Lung (tissue), 11 donors: ENCODE measurements at regions not wholly inside any gene's neighbourhood (a gene's known extent, or its start where the extent isn't known, plus 50 kb on each side); places are given as distances from the start of the nearest gene placed in this dataset.

Experiments used
- ATAC-seq: fragments of 200-7000 bp; cut with Tn5 transposase; one replicate; pipeline ENCODE4 v1.9.1; 2020; ENCODE audit warnings: moderate number of reproducible peaks; ENCODE audit not compliant: insufficient read depth, low FRiP score
- DNase-seq, 3 donors: peaks; one replicate each; pipeline ENCODE4 v3.0.0-alpha.2; 2013 to 2017
- H3K27ac ChIP-seq, 2 donors: one replicate each; pipeline ENCODE4 v1.5.1; 2013; ENCODE audit warnings: mild to moderate bottlenecking in 2 of 2, moderate library complexity in 2 of 2, control low read depth in 1 of 2, inconsistent platforms in 1 of 2, low read depth in 1 of 2, low read length in 1 of 2
- H3K27me3 ChIP-seq, 3 donors: one replicate each; pipeline ENCODE4 v1.5.1; 2013; ENCODE audit warnings: low read length in 2 of 3; ENCODE audit not compliant: control insufficient read depth in 3 of 3, insufficient read depth in 3 of 3
- H3K36me3 ChIP-seq, 4 donors: one replicate each; pipeline ENCODE4 v1.5.1; 2013; ENCODE audit warnings: low read length in 4 of 4, mild to moderate bottlenecking in 1 of 4, moderate library complexity in 1 of 4; ENCODE audit not compliant: control insufficient read depth in 4 of 4, insufficient read depth in 4 of 4
- H3K4me1 ChIP-seq, 5 donors: one replicate each; pipeline ENCODE4 v1.5.1; 2013; ENCODE audit warnings: low read length in 5 of 5, mild to moderate bottlenecking in 2 of 5, moderate library complexity in 1 of 5; ENCODE audit not compliant: control insufficient read depth in 5 of 5, insufficient read depth in 5 of 5
- H3K4me3 ChIP-seq: one replicate; pipeline ENCODE4 v1.5.1; 2013; ENCODE audit warnings: mild to moderate bottlenecking, control low read depth, moderate library complexity
- H3K9ac ChIP-seq, 2 donors: one replicate each; pipeline ENCODE4 v1.5.1; 2013; ENCODE audit warnings: low read length in 2 of 2, control low read depth in 1 of 2; ENCODE audit not compliant: insufficient read depth in 1 of 2
- H3K9me3 ChIP-seq, 4 donors: one replicate each; pipeline ENCODE4 v1.5.1; 2013; ENCODE audit warnings: low read length in 3 of 4, mild to moderate bottlenecking in 1 of 4, moderate library complexity in 1 of 4; ENCODE audit not compliant: control insufficient read depth in 4 of 4, insufficient read depth in 3 of 4
- WGBS, 2 donors: extraction: QIAGEN DNeasy Blood & Tissue Kit; methylation state at CpG; one replicate each; pipeline ENCODE4 v1.1.7; 2013; 5-methylcytosine and 5-hydroxymethylcytosine counted together
- TF ChIP-seq, protein P1 (sequence below): IDR thresholded peaks from 2 replicates; pipeline ENCODE4 v1.5.1; 2012; ENCODE audit warnings: mild to moderate bottlenecking; ENCODE audit errors: control extremely low read depth, extremely low read depth
- donor health status: control.
- donor health status: control.
- donor health status: Bipolar disorder and iron deficiency.
- donor health status: healthy.
- donor health status: DM: yes; HTN: yes; CAD: no.

DNA sequence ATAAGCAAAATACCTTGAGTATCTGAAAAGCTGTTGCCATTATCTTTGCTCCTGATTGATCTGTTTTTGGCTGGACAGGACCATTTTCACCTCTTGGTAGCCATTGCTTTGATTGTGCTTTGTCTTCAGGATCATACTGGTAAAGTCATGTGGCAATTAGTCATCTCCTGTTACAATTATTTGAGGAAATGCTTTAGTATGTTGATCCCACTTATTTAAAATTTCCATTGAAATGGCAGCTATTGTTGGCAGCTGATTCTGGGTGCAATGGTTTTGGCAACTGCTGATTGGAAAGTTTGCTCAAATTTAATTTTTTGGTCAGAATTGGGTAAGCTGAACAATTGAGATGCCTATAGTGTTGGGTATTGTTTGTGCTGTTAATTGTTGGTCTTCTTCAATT lies 238.3 kb upstream of the TLL1 start:
- Histone ChIP-seq H3K9me3 (peaks cover 0 to 4% (median 2%) of the 10 kb centered on the region in 4 donors), H3K4me1 (no peaks in the 10 kb centered on the region), H3K4me3 (no peak overlapping the region), H3K36me3 (no peaks in the 10 kb centered on the region), H3K9ac (no peak overlapping the region), H3K27ac (no peak overlapping the region), H3K27me3 (no peaks in the 10 kb centered on the region)
- TF ChIP-seq, protein P1, sequence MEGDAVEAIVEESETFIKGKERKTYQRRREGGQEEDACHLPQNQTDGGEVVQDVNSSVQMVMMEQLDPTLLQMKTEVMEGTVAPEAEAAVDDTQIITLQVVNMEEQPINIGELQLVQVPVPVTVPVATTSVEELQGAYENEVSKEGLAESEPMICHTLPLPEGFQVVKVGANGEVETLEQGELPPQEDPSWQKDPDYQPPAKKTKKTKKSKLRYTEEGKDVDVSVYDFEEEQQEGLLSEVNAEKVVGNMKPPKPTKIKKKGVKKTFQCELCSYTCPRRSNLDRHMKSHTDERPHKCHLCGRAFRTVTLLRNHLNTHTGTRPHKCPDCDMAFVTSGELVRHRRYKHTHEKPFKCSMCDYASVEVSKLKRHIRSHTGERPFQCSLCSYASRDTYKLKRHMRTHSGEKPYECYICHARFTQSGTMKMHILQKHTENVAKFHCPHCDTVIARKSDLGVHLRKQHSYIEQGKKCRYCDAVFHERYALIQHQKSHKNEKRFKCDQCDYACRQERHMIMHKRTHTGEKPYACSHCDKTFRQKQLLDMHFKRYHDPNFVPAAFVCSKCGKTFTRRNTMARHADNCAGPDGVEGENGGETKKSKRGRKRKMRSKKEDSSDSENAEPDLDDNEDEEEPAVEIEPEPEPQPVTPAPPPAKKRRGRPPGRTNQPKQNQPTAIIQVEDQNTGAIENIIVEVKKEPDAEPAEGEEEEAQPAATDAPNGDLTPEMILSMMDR, result no peak
- ATAC-seq, result no peak
- no peak for DNase-seq

DNA sequence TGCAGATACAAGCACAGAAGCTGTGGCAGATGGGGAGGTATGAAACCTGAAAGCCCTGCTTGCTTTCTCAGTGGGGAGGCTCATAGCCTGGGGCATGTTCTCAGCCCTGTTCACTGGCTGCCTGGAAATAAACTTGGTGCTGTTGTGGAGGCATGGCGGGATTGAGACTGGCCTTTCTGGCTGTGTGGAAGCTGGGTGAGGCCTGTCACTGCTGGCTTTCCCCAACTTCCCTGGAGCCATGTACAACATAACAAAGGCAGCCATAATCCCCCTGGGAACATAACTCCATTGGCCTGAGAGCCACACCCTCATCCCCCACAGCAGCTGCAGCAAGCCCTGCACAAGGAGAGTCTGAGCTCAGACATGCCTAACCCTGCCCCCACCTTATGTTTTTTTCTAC lies 237.7 kb upstream of the TLL1 start:
- WGBS, 2 donors, result 87 to 96% methylated on average over 1 of the region's 1 CpG
- TF ChIP-seq, protein P1, result no peak
- Histone ChIP-seq H3K9me3 (peaks cover 0 to 4% (median 2%) of the 10 kb centered on the region in 4 donors), H3K36me3 (no peaks in the 10 kb centered on the region), H3K9ac (no peak overlapping the region), H3K4me3 (no peak overlapping the region), H3K27ac (no peak overlapping the region), H3K27me3 (no peaks in the 10 kb centered on the region), H3K4me1 (no peaks in the 10 kb centered on the region)
- DNase-seq, result no peak
- no peak for ATAC-seq

DNA sequence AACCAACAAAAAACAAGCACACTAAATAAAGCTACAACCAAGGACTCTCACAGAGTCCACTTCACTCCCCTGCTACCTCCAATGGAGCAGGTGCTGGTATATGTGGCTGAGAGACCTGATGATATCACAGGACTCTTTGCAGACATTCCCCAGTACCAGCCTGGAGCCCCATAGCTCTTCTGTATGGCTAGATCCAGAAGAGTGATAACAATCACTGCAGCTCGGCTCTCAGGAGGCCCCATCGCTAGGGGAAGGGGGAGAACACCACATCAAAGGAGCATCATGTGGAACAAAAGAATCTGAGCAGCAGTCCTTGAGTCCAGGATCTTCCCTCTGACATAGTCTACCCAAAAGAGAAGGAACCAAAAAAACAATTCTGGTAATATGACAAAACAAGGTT lies 237.1 kb upstream of the TLL1 start:
- Histone ChIP-seq H3K27me3 (no peaks in the 10 kb centered on the region), H3K4me1 (no peaks in the 10 kb centered on the region), H3K36me3 (no peaks in the 10 kb centered on the region), H3K27ac (no peak overlapping the region), H3K9me3 (peaks cover 0 to 4% (median 2%) of the 10 kb centered on the region in 4 donors), H3K9ac (no peak overlapping the region), H3K4me3 (no peak overlapping the region)
- TF ChIP-seq, protein P1, result no peak
- WGBS, 2 donors, result 79 to 83% methylated on average over 2 of the region's 2 CpGs
- DNase-seq (no peak), ATAC-seq (no peak)

DNA sequence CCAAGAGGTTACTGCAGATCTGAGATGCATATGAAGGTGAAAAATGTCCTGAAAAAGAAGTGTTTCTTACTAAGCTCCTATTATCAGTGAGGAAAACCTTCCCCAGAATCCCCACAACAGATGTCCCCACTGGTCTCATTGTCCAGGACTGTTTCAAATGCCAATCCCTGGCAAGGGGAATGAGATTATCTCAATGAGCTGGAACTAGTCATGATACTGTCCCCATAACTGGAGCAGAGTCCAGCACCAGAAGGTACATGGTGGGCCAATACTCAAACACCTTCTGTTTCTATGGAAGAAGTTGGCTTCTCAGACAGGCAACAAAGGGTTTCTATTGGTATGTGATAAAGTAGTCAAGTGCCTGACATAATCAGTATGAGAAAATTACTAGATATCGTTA lies 221.1 kb upstream of the TLL1 start:
- Histone ChIP-seq H3K9me3 (peaks cover 0 to 7% (median 0%) of the 10 kb centered on the region in 4 donors), H3K36me3 (no peaks in the 10 kb centered on the region), H3K27me3 (no peaks in the 10 kb centered on the region), H3K4me1 (no peaks in the 10 kb centered on the region), H3K27ac (no peak overlapping the region), H3K9ac (no peak overlapping the region), H3K4me3 (no peak overlapping the region)
- 95% methylated on average over 1 of the region's 1 CpG for WGBS, 2 donors
- TF ChIP-seq, protein P1, result no peak
- ATAC-seq (no peak), DNase-seq (no peak)
